ENCODE measurements at regions not wholly inside any gene's neighbourhood (a gene's known extent, or its start where the extent isn't known, plus 50 kb on each side); places are given as distances from the start of the nearest gene placed in this dataset.

GRCh38 chr13:43994999-43995859 is 115.5 kb downstream of the LACC1 start:
- no peak for TF ChIP-seq CTCF (IDR thresholded peaks at IDR 0.05)
- Histone ChIP-seq H3K36me3 (no peaks in the 10 kb centered on the region), H3K9me3 (peaks cover 0 to 15% (median 7%) of the 10 kb centered on the region in 3 donors), H3K4me3 (no peak overlapping the region), H3K4me1 (peaks cover 0 to 10% (median 0%) of the 10 kb centered on the region in 4 donors), H3K27me3 (no peaks in the 10 kb centered on the region), H3K27ac (no peak overlapping the region)
- intact Hi-C loops (cut with DNase I; ENCODE audit: low total_unique reads): no loop called here
- DNase-seq: no peak

- no peaks in the 10 kb centered on the region for H3K36me3 ChIP-seq
Measured at GRCh38 chr13:43996221-43996620, 116.5 kb downstream of the LACC1 start.

GRCh38 chr13:44003481-44003880 is 123.8 kb downstream of the LACC1 start:
- Histone ChIP-seq H3K27me3 (no peaks in the 10 kb centered on the region), H3K36me3 (no peaks in the 10 kb centered on the region), H3K27ac (no peak overlapping the region), H3K9me3 (peaks cover 0 to 8% (median 0%) of the 10 kb centered on the region in 3 donors), H3K4me1 (no peaks in the 10 kb centered on the region), H3K4me3 (no peak overlapping the region)
- intact Hi-C loops (cut with DNase I; ENCODE audit: low total_unique reads): no loop called here
- no peak for TF ChIP-seq CTCF (IDR thresholded peaks at IDR 0.05)
- DNase-seq: no peak

More at GRCh38 chr13:43996221-43996620, 116.5 kb downstream of the LACC1 start:
- peaks cover 0 to 15% (median 7%) of the 10 kb centered on the region in 3 donors for H3K9me3 ChIP-seq
- no peak overlapping the region for H3K4me3 ChIP-seq
- peak overlapping the region in 1 of 2 donors; percentile 3 for H3K27ac ChIP-seq
- H3K27me3 ChIP-seq: no peaks in the 10 kb centered on the region
- TF ChIP-seq CTCF (IDR thresholded peaks at IDR 0.05): no peak
- intact Hi-C loops (cut with DNase I; ENCODE audit: low total_unique reads): no loop called here
- DNase-seq: no peak
- peaks cover 0 to 10% (median 0%) of the 10 kb centered on the region in 4 donors for H3K4me1 ChIP-seq

- intact Hi-C loops (cut with DNase I; ENCODE audit: low total_unique reads): no loop called here
- no peak for DNase-seq
- no peak overlapping the region for H3K27ac ChIP-seq
- H3K36me3 ChIP-seq: no peaks in the 10 kb centered on the region
- TF ChIP-seq CTCF (IDR thresholded peaks at IDR 0.05): no peak
- peaks cover 0 to 8% (median 0%) of the 10 kb centered on the region in 3 donors for H3K9me3 ChIP-seq
- no peak overlapping the region for H3K4me3 ChIP-seq
- H3K27me3 ChIP-seq: no peaks in the 10 kb centered on the region
- no peaks in the 10 kb centered on the region for H3K4me1 ChIP-seq
Measured at GRCh38 chr13:44004878-44005277, 125.2 kb downstream of the LACC1 start.

GRCh38 chr13:44007451-44007850 is 127.7 kb downstream of the LACC1 start:
- H3K4me3 ChIP-seq: no peak overlapping the region
- no peaks in the 10 kb centered on the region for H3K36me3 ChIP-seq
- no peaks in the 10 kb centered on the region for H3K27me3 ChIP-seq
- H3K27ac ChIP-seq: no peak overlapping the region
- TF ChIP-seq CTCF (IDR thresholded peaks at IDR 0.05): no peak
- intact Hi-C loops (cut with DNase I; ENCODE audit: low total_unique reads): no loop called here
- no peak for DNase-seq
- H3K4me1 ChIP-seq: no peaks in the 10 kb centered on the region
- H3K9me3 ChIP-seq: peaks cover 0 to 8% (median 0%) of the 10 kb centered on the region in 3 donors

Measured in tibial artery (tissue), 4 donors.